ENCODE measurements at regions not wholly inside any gene's neighbourhood (a gene's known extent, or its start where the extent isn't known, plus 50 kb on each side); places are given as distances from the start of the nearest gene placed in this dataset.

DNA sequence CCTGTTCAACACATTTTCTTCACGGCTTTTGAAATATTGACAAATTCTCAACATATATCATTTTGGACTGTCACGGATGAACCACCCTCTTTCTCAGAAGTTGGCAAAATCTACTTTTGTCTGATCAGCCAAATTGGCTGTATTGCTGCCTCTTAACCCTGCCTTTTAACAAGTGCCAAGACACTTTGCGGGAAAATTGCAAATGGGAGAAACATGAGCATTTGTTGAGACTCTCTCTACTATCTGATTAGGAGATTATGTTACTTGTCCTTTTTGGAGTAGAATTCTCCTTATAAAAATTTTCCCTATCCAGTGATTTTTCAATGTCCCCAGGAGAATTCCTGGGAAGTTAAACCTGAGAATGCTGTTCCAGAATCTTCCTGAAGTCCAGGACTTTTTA is 256.2 kb upstream of the ZSWIM2 start (continued):
- TF ChIP-seq, protein P1, sequence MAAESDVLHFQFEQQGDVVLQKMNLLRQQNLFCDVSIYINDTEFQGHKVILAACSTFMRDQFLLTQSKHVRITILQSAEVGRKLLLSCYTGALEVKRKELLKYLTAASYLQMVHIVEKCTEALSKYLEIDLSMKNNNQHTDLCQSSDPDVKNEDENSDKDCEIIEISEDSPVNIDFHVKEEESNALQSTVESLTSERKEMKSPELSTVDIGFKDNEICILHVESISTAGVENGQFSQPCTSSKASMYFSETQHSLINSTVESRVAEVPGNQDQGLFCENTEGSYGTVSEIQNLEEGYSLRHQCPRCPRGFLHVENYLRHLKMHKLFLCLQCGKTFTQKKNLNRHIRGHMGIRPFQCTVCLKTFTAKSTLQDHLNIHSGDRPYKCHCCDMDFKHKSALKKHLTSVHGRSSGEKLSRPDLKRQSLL (tag by site-specific recombination; IDR thresholded peaks at IDR 0.05): no peak
- TF ChIP-seq ZSCAN16 (tag by site-specific recombination; IDR thresholded peaks at IDR 0.05) (no peak), ZBTB7A (tag by site-specific recombination; IDR thresholded peaks at IDR 0.05; ENCODE audit: low read depth) (no peak), ZNF302 (tag by site-specific recombination; IDR thresholded peaks at IDR 0.05; ENCODE audit: low read depth) (no peak), ZNF132 (tag by site-specific recombination; IDR thresholded peaks at IDR 0.05; ENCODE audit: borderline replicate concordance) (no peak), ZNF521 (tag by site-specific recombination; IDR thresholded peaks at IDR 0.05) (no peak)
- TF ChIP-seq, protein P2, sequence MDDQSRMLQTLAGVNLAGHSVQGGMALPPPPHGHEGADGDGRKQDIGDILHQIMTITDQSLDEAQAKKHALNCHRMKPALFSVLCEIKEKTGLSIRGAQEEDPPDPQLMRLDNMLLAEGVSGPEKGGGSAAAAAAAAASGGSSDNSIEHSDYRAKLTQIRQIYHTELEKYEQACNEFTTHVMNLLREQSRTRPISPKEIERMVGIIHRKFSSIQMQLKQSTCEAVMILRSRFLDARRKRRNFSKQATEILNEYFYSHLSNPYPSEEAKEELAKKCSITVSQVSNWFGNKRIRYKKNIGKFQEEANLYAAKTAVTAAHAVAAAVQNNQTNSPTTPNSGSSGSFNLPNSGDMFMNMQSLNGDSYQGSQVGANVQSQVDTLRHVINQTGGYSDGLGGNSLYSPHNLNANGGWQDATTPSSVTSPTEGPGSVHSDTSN (CRISPR knock-in tag; IDR thresholded peaks at IDR 0.05): no peak
- TF ChIP-seq, protein P3, sequence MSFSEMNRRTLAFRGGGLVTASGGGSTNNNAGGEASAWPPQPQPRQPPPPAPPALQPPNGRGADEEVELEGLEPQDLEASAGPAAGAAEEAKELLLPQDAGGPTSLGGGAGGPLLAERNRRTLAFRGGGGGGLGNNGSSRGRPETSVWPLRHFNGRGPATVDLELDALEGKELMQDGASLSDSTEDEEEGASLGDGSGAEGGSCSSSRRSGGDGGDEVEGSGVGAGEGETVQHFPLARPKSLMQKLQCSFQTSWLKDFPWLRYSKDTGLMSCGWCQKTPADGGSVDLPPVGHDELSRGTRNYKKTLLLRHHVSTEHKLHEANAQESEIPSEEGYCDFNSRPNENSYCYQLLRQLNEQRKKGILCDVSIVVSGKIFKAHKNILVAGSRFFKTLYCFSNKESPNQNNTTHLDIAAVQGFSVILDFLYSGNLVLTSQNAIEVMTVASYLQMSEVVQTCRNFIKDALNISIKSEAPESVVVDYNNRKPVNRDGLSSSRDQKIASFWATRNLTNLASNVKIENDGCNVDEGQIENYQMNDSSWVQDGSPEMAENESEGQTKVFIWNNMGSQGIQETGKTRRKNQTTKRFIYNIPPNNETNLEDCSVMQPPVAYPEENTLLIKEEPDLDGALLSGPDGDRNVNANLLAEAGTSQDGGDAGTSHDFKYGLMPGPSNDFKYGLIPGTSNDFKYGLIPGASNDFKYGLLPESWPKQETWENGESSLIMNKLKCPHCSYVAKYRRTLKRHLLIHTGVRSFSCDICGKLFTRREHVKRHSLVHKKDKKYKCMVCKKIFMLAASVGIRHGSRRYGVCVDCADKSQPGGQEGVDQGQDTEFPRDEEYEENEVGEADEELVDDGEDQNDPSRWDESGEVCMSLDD (tag by site-specific recombination; IDR thresholded peaks at IDR 0.05): no peak
- TF ChIP-seq, protein P4, sequence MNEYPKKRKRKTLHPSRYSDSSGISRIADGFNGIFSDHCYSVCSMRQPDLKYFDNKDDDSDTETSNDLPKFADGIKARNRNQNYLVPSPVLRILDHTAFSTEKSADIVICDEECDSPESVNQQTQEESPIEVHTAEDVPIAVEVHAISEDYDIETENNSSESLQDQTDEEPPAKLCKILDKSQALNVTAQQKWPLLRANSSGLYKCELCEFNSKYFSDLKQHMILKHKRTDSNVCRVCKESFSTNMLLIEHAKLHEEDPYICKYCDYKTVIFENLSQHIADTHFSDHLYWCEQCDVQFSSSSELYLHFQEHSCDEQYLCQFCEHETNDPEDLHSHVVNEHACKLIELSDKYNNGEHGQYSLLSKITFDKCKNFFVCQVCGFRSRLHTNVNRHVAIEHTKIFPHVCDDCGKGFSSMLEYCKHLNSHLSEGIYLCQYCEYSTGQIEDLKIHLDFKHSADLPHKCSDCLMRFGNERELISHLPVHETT (tag by site-specific recombination; IDR thresholded peaks at IDR 0.05): no peak

DNA sequence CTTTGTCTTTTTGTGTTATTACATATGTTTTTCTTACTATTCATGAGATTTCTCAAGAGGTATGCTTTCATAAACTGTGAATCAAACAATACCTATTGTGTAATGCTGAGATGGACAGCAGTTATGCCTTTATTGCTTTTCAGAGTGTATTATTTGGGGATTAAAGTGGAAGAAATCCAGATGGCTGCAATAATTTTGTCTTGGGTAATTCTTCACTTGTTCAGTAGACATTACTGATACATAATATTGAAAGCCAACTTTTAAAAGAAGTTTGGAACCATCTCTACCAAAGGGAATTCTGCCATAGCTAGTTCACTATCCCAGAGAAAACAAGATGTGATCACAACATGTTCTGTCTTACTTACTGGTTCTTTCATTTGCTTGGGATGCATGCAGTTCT is 253.4 kb upstream of the ZSWIM2 start:
- Histone ChIP-seq H3K4me3 (ENCODE audit: low read depth, low read length) (no peak overlapping the region), H3K9me3 (ENCODE audit: control insufficient read depth, insufficient read depth, low read depth, low read length) (no peaks in the 10 kb centered on the region), H3K4me1 (ENCODE audit: control insufficient read depth, insufficient read depth, low read length) (no peaks in the 10 kb centered on the region), H3K36me3 (ENCODE audit: control insufficient read depth in 2 of 2, insufficient read depth in 1 of 2, low read length in 2 of 2) (no peaks in the 10 kb centered on the region), H3K27ac (ENCODE audit: extremely low read depth, low read depth, low read length) (no peak overlapping the region)
- ChIA-PET POLR2A (no interaction called here), CTCF (no interaction called here)
- TF ChIP-seq ZNF555 (tag by site-specific recombination; conservative IDR thresholded peaks at IDR 0.05): no peak
- TF ChIP-seq ZNF112 (tag by site-specific recombination; IDR thresholded peaks at IDR 0.05): no peak
- no peak for TF ChIP-seq ZNF133 (tag by site-specific recombination; IDR thresholded peaks at IDR 0.05)
- TF ChIP-seq, protein P5, sequence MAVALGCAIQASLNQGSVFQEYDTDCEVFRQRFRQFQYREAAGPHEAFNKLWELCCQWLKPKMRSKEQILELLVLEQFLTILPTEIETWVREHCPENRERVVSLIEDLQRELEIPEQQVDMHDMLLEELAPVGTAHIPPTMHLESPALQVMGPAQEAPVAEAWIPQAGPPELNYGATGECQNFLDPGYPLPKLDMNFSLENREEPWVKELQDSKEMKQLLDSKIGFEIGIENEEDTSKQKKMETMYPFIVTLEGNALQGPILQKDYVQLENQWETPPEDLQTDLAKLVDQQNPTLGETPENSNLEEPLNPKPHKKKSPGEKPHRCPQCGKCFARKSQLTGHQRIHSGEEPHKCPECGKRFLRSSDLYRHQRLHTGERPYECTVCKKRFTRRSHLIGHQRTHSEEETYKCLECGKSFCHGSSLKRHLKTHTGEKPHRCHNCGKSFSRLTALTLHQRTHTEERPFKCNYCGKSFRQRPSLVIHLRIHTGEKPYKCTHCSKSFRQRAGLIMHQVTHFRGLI (tag by site-specific recombination; IDR thresholded peaks at IDR 0.05): no peak
- TF ChIP-seq ZFP3 (tag by site-specific recombination; IDR thresholded peaks at IDR 0.05; ENCODE audit: low read depth): no peak
- TF ChIP-seq ZNF175 (tag by site-specific recombination; IDR thresholded peaks at IDR 0.05): no peak
- TF ChIP-seq ZNF335 (tag by site-specific recombination; conservative IDR thresholded peaks at IDR 0.05): no peak
- TF ChIP-seq, protein P6, sequence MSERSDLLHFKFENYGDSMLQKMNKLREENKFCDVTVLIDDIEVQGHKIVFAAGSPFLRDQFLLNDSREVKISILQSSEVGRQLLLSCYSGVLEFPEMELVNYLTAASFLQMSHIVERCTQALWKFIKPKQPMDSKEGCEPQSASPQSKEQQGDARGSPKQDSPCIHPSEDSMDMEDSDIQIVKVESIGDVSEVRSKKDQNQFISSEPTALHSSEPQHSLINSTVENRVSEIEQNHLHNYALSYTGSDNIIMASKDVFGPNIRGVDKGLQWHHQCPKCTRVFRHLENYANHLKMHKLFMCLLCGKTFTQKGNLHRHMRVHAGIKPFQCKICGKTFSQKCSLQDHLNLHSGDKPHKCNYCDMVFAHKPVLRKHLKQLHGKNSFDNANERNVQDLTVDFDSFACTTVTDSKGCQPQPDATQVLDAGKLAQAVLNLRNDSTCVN (tag by site-specific recombination; optimal IDR thresholded peaks at IDR 0.05): no peak
- TF ChIP-seq OVOL3 (tag by site-specific recombination; IDR thresholded peaks at IDR 0.05): no peak
- TF ChIP-seq ZNF24 (tag by site-specific recombination; IDR thresholded peaks at IDR 0.05): no peak
- TF ChIP-seq ZNF510 (tag by site-specific recombination; IDR thresholded peaks at IDR 0.05; ENCODE audit: insufficient replicate concordance): no peak
- no peak for TF ChIP-seq SETDB1 (IDR thresholded peaks at IDR 0.05; ENCODE audit: insufficient read length, low read length)
- no peak for TF ChIP-seq ZNF621 (tag by site-specific recombination; IDR thresholded peaks at IDR 0.05)
- TF ChIP-seq ZNF768 (tag by site-specific recombination; IDR thresholded peaks at IDR 0.05): no peak
- TF ChIP-seq, protein P7, sequence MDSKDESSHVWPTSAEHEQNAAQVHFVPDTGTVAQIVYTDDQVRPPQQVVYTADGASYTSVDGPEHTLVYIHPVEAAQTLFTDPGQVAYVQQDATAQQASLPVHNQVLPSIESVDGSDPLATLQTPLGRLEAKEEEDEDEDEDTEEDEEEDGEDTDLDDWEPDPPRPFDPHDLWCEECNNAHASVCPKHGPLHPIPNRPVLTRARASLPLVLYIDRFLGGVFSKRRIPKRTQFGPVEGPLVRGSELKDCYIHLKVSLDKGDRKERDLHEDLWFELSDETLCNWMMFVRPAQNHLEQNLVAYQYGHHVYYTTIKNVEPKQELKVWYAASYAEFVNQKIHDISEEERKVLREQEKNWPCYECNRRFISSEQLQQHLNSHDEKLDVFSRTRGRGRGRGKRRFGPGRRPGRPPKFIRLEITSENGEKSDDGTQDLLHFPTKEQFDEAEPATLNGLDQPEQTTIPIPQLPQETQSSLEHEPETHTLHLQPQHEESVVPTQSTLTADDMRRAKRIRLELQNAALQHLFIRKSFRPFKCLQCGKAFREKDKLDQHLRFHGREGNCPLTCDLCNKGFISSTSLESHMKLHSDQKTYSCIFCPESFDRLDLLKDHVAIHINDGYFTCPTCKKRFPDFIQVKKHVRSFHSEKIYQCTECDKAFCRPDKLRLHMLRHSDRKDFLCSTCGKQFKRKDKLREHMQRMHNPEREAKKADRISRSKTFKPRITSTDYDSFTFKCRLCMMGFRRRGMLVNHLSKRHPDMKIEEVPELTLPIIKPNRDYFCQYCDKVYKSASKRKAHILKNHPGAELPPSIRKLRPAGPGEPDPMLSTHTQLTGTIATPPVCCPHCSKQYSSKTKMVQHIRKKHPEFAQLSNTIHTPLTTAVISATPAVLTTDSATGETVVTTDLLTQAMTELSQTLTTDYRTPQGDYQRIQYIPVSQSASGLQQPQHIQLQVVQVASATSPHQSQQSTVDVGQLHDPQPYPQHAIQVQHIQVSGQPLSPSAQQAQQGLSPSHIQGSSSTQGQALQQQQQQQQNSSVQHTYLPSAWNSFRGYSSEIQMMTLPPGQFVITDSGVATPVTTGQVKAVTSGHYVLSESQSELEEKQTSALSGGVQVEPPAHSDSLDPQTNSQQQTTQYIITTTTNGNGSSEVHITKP (tag by site-specific recombination; IDR thresholded peaks at IDR 0.05): no peak

All from HEK293 (cell line).